ENCODE measurements at regions not wholly inside any gene's neighbourhood (a gene's known extent, or its start where the extent isn't known, plus 50 kb on each side); places are given as distances from the start of the nearest gene placed in this dataset.

- no peak for TF ChIP-seq CTCF (IDR thresholded peaks at IDR 0.05)
- no peak for TF ChIP-seq POLR2A (IDR thresholded peaks at IDR 0.05)
These were observed 330.9 kb upstream of the COBL start for GRCh38 chr7:51647486-51647885.

Measured in body of pancreas (tissue), 4 donors.